ENCODE measurements at regions not wholly inside any gene's neighbourhood (a gene's known extent, or its start where the extent isn't known, plus 50 kb on each side); places are given as distances from the start of the nearest gene placed in this dataset.

GRCh38 chr12:42756841-42757623 is 167.5 kb upstream of the PRICKLE1 start (continued):
- peak; percentile 51; the same call in 1 of the 2 replicates for TF ChIP-seq NFE2L1 (CRISPR knock-in tag; IDR thresholded peaks at IDR 0.05)
- TF ChIP-seq ZNF423 (CRISPR knock-in tag; IDR thresholded peaks at IDR 0.05): peak; percentile 85
- TF ChIP-seq SP1 (CRISPR knock-in tag; conservative IDR thresholded peaks at IDR 0.05): peak; percentile 45
- no peak for TF ChIP-seq IRF2 (CRISPR knock-in tag; IDR thresholded peaks at IDR 0.05; ENCODE audit: borderline replicate concordance, low read depth)
- TF ChIP-seq ZNF121 (CRISPR knock-in tag; IDR thresholded peaks at IDR 0.05): peak; percentile 4; the same call in 1 of the 2 replicates
- peak; percentile 66; the same call in 1 of the 2 replicates for TF ChIP-seq FOXP4 (CRISPR knock-in tag; IDR thresholded peaks at IDR 0.05)
- TF ChIP-seq ZBTB43 (CRISPR knock-in tag; IDR thresholded peaks at IDR 0.05): 0 out of 2 replicates have a peak, but pooled peaks have one; percentile 62
- TF ChIP-seq FOXK1 (CRISPR knock-in tag; IDR thresholded peaks at IDR 0.05): peak; percentile 61; the same call in 1 of the 2 replicates
- no peak for TF ChIP-seq FOXP1 (CRISPR knock-in tag; IDR thresholded peaks at IDR 0.05; ENCODE audit: borderline replicate concordance)
- TF ChIP-seq TEAD1 (CRISPR knock-in tag; IDR thresholded peaks at IDR 0.05): peak; percentile 90
- peak; percentile 63; the same call in 1 of the 2 replicates for TF ChIP-seq ETV6 (CRISPR knock-in tag; IDR thresholded peaks at IDR 0.05)

GRCh38 chr12:42750356-42750755 is 160.8 kb upstream of the PRICKLE1 start:
- Mint-ChIP-seq H3K4me1 (peaks cover 2% of the 10 kb centered on the region), H3K27ac (no peak overlapping the region), H3K9me3 (peaks cover 54% of the 10 kb centered on the region), H3K4me3 (no peak overlapping the region), H3K27me3 (ENCODE audit: low read depth) (no peaks in the 10 kb centered on the region), H3K36me3 (peaks cover 39% of the 10 kb centered on the region)
- ChIA-PET CTCF (no interaction called here), POLR2A (interaction anchor here (0.6 kb wide), 1 partner anchor 90 kb away, joined by 3 read pairs; no protein-coding TSS in a partner anchor)
- no peak for TF ChIP-seq EMX1 (CRISPR knock-in tag; IDR thresholded peaks at IDR 0.05)
- 0 out of 2 replicates have a peak, but pooled peaks have one; percentile 47 for TF ChIP-seq ZNF512 (CRISPR knock-in tag; IDR thresholded peaks at IDR 0.05; ENCODE audit: borderline replicate concordance)
- TF ChIP-seq PREB (CRISPR knock-in tag; IDR thresholded peaks at IDR 0.05; ENCODE audit: borderline replicate concordance): no peak
- no peak for TF ChIP-seq ATF6 (CRISPR knock-in tag; IDR thresholded peaks at IDR 0.05)
- TF ChIP-seq HMGA2 (CRISPR knock-in tag; IDR thresholded peaks at IDR 0.05): no peak
- TF ChIP-seq ZNF121 (CRISPR knock-in tag; IDR thresholded peaks at IDR 0.05): no peak
- ATAC-seq: no peak
- no peak for DNase-seq (ENCODE audit: low spot score)

Data from WTC11 (cell line).